Right lobe of liver (tissue), 4 donors: ENCODE measurements at regions not wholly inside any gene's neighbourhood (a gene's known extent, or its start where the extent isn't known, plus 50 kb on each side); places are given as distances from the start of the nearest gene placed in this dataset.

Source experiments
- POLR2A ChIP-seq: fragments of 450-650 bp; IDR thresholded peaks from one replicate; pipeline ENCODE4 v1.6.1; 2017; ENCODE audit warnings: antibody characterized with exemption, mild to moderate bottlenecking
- TF ChIP-seq, protein P1 (sequence below), 4 donors: fragments of 200-600 bp in 3 of 4; fragments of 450-650 bp in 1 of 4; IDR thresholded peaks; one replicate each; pipeline versions ENCODE4 v1.5.1 to v1.8.0; 2016 to 2022; ENCODE audit warnings: antibody characterized with exemption in 4 of 4, mild to moderate bottlenecking in 2 of 4
- donor health status: DM: no; HTN: no; CAD: no.
- donor health status: DM: no; HTN: no; CAD: no.
- donor health status: DM: no; HTN: yes; CAD: no.

- no peak for TF ChIP-seq POLR2A
- TF ChIP-seq, protein P1, sequence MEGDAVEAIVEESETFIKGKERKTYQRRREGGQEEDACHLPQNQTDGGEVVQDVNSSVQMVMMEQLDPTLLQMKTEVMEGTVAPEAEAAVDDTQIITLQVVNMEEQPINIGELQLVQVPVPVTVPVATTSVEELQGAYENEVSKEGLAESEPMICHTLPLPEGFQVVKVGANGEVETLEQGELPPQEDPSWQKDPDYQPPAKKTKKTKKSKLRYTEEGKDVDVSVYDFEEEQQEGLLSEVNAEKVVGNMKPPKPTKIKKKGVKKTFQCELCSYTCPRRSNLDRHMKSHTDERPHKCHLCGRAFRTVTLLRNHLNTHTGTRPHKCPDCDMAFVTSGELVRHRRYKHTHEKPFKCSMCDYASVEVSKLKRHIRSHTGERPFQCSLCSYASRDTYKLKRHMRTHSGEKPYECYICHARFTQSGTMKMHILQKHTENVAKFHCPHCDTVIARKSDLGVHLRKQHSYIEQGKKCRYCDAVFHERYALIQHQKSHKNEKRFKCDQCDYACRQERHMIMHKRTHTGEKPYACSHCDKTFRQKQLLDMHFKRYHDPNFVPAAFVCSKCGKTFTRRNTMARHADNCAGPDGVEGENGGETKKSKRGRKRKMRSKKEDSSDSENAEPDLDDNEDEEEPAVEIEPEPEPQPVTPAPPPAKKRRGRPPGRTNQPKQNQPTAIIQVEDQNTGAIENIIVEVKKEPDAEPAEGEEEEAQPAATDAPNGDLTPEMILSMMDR (IDR thresholded peaks at IDR 0.05) = no peak
Observed at GRCh38 chr13:73808318-73808717, 325.9 kb downstream of the KLF12 start.
